HCT116 (cell line): ENCODE measurements at regions not wholly inside any gene's neighbourhood (a gene's known extent, or its start where the extent isn't known, plus 50 kb on each side); places are given as distances from the start of the nearest gene placed in this dataset.

Experiments used
- ATAC-seq: fragments of 200-7000 bp; cut with Tn5 transposase; 2 replicates; pipeline ENCODE4 v1.9.1; 2020; ENCODE audit warnings: mild to moderate bottlenecking, moderate library complexity
- BruUV-seq: library from RNA; stranded (reverse); fragments of 400-500 nt; replicated peaks from 2 replicates; lab custom pipeline; 2021; lab: Mats Ljungman, UMichigan
- CTCF ChIA-PET: fragments of 300-600 bp; sonication (Branson Sonifier 250); formaldehyde crosslinking; loops from one replicate; lab custom pipeline; 2021; ENCODE audit warnings: antibody characterized with exemption; lab: Charles Lee
- POLR2A ChIA-PET: fragments of 300-600, 350-600 bp; sonication (Branson Sonifier 250); formaldehyde crosslinking; loops from one replicate; lab custom pipeline; 2021; ENCODE audit warnings: antibody characterized with exemption; lab: Charles Lee
- RAD21 ChIA-PET, 2 experiments: fragments of 300-600 bp; sonication (Branson Sonifier 250); formaldehyde crosslinking; loops; one replicate each; lab custom pipeline; 2023; ENCODE audit warnings: low total read pairs in 2 of 2; ENCODE audit not compliant: uncharacterized antibody in 2 of 2, unreplicated experiment in 2 of 2, low non-redundant PET in 1 of 2; lab: Charles Lee
- DNase-seq: peaks from one replicate; pipeline ENCODE4 v3.0.0-alpha.2; 2010; ENCODE audit warnings: low read depth, low spot score
- H2AFZ ChIP-seq: fragments of 200-600 bp; shearing (Covaris generic), sonication (generic); 2 replicates; pipeline ENCODE4 v1.6.1; 2017; ENCODE audit warnings: low read depth, mixed run types, mixed read lengths, antibody characterized with exemption, low read length; ENCODE audit not compliant: poor library complexity, severe bottlenecking
- H3K27ac ChIP-seq: 2 replicates; pipeline ENCODE4 v1.5.1; 2012; ENCODE audit warnings: low read depth, low read length
- H3K27me3 ChIP-seq: fragments of 200-600 bp; sonication (generic); 2 replicates; pipeline ENCODE4 v1.6.1; 2016; ENCODE audit warnings: mixed run types, low read length, mixed read lengths; ENCODE audit not compliant: insufficient read depth
- H3K36me3 ChIP-seq, 2 experiments: fragments of 200-500 bp in 1 of 2; fragments of 200-600 bp in 1 of 2; sonication (Bioruptor generic) in 1 of 2; sonication (generic) in 1 of 2; 2 replicates each; pipeline versions ENCODE4 v1.5.1 to v1.6.1; 2014 to 2016; ENCODE audit warnings: low read length in 2 of 2, inconsistent platforms in 1 of 2, mixed read lengths in 1 of 2, mixed run types in 1 of 2; ENCODE audit not compliant: insufficient read depth in 2 of 2, control insufficient read depth in 1 of 2
- H3K4me1 ChIP-seq, 2 experiments: fragments of 200-600 bp in 1 of 2; sonication (generic) in 1 of 2; 2 replicates each; pipeline versions ENCODE4 v1.5.1 to v1.6.1; 2012 to 2017; ENCODE audit warnings: low read length in 2 of 2, inconsistent platforms in 1 of 2, mild to moderate bottlenecking in 1 of 2, mixed read lengths in 1 of 2, mixed run types in 1 of 2, moderate library complexity in 1 of 2; ENCODE audit not compliant: insufficient read depth in 2 of 2, control insufficient read depth in 1 of 2
- H3K4me2 ChIP-seq: fragments of 200-600 bp; sonication (generic); 2 replicates; pipeline ENCODE4 v1.6.1; 2017; ENCODE audit warnings: mixed run types, low read length, mixed read lengths
- H3K4me3 ChIP-seq, 2 experiments: fragments of 200-600 bp in 1 of 2; sonication (generic) in 1 of 2; replicated peaks in 1 of 2; 2 replicates each; pipeline ENCODE4 v1.5.1; 2011 to 2016; ENCODE audit warnings: low read length in 2 of 2, control low read depth in 1 of 2, low read depth in 1 of 2, mild to moderate bottlenecking in 1 of 2, mixed read lengths in 1 of 2, mixed run types in 1 of 2
- H3K79me2 ChIP-seq: fragments of 200-600 bp; sonication (generic); 2 replicates; pipeline ENCODE4 v1.6.1; 2017; ENCODE audit warnings: mild to moderate bottlenecking, mixed run types, low read length, moderate library complexity, mixed read lengths; ENCODE audit not compliant: insufficient read depth
- H3K9ac ChIP-seq: fragments of 200-600 bp; sonication (generic); 2 replicates; pipeline ENCODE4 v1.6.1; 2016; ENCODE audit warnings: low read length, mixed read lengths
- H3K9me2 ChIP-seq: fragments of 200-600 bp; sonication (generic), shearing (Covaris generic); 2 replicates; pipeline ENCODE4 v1.6.1; 2017; ENCODE audit warnings: mixed run types, mild to moderate bottlenecking, moderate library complexity; ENCODE audit not compliant: insufficient read depth
- H3K9me3 ChIP-seq, 2 experiments: fragments of 200-500 bp in 1 of 2; fragments of 200-600 bp in 1 of 2; sonication (Bioruptor generic) in 1 of 2; sonication (generic) in 1 of 2; 2 replicates each; pipeline ENCODE4 v1.6.1; 2014 to 2017; ENCODE audit warnings: low read length in 2 of 2, mixed read lengths in 2 of 2, inconsistent platforms in 1 of 2, low read depth in 1 of 2, mild to moderate bottlenecking in 1 of 2, mixed run types in 1 of 2, moderate library complexity in 1 of 2; ENCODE audit not compliant: control insufficient read depth in 1 of 2, insufficient read depth in 1 of 2
- H4K20me1 ChIP-seq: fragments of 200-600 bp; sonication (generic), shearing (Covaris generic); 2 replicates; pipeline ENCODE4 v1.6.1; 2017; ENCODE audit warnings: mixed run types, mild to moderate bottlenecking, moderate library complexity; ENCODE audit not compliant: insufficient read depth
- CBX3 ChIP-seq: IDR thresholded peaks from 2 replicates; pipeline ENCODE4 v1.6.1; 2012; ENCODE audit warnings: low read depth
- EGR1 ChIP-seq: IDR thresholded peaks from 2 replicates; pipeline ENCODE4 v1.6.1; 2012; ENCODE audit warnings: low read depth
- ELF1 ChIP-seq: IDR thresholded peaks from 2 replicates; pipeline ENCODE4 v1.6.1; 2012; ENCODE audit warnings: low read depth, borderline replicate concordance
- EZH2 ChIP-seq: fragments of 200-600 bp; sonication (generic); IDR thresholded peaks from 2 replicates; pipeline ENCODE4 v1.6.1; 2017; ENCODE audit warnings: antibody characterized with exemption, mixed run types
- EZH2phosphoT487 ChIP-seq: fragments of 200-600 bp; IDR thresholded peaks from 2 replicates; pipeline ENCODE4 v1.6.1; 2018; ENCODE audit warnings: antibody characterized with exemption, borderline replicate concordance
- FOSL1 ChIP-seq: IDR thresholded peaks from 2 replicates; pipeline ENCODE4 v1.6.1; 2012; ENCODE audit warnings: low read depth
- JUND ChIP-seq: IDR thresholded peaks from 2 replicates; pipeline ENCODE4 v1.6.1; 2012
- POLR2A ChIP-seq: IDR thresholded peaks from 2 replicates; pipeline ENCODE4 v1.7.0; 2011; ENCODE audit warnings: borderline replicate concordance; ENCODE audit not compliant: insufficient read depth, insufficient read length; ENCODE audit errors: extremely low read depth
- POLR2AphosphoS5 ChIP-seq: IDR thresholded peaks from 2 replicates; pipeline ENCODE4 v1.6.1; 2011; ENCODE audit warnings: mild to moderate bottlenecking, low read depth, low read length, moderate library complexity
- RAD21 ChIP-seq: IDR thresholded peaks from 2 replicates; pipeline ENCODE4 v1.6.1; 2012; ENCODE audit warnings: low read depth, mild to moderate bottlenecking
- SIN3A ChIP-seq: IDR thresholded peaks from 2 replicates; pipeline ENCODE4 v1.6.1; 2012; ENCODE audit warnings: low read depth
- SP1 ChIP-seq: IDR thresholded peaks from 2 replicates; pipeline ENCODE4 v1.6.1; 2012; ENCODE audit warnings: low read depth
- SRF ChIP-seq: IDR thresholded peaks from 2 replicates; pipeline ENCODE4 v1.6.1; 2012; ENCODE audit warnings: low read depth
- TCF7L2 ChIP-seq: IDR thresholded peaks from 2 replicates; pipeline ENCODE4 v1.7.0; 2011; ENCODE audit warnings: borderline replicate concordance, inconsistent platforms; ENCODE audit not compliant: insufficient read depth, insufficient read length; ENCODE audit errors: extremely low read depth
- ZFX ChIP-seq: fragments of 450-650 bp; IDR thresholded peaks from 2 replicates; pipeline ENCODE4 v1.6.1; 2017
- intact Hi-C: fragments of 100-400 bp; cut with micrococcal nuclease; formaldehyde crosslinking; loops from 2 replicates; pipeline ENCODE4 v1.10.0; 2022
- TF ChIP-seq, protein P1 (sequence below): IDR thresholded peaks from 2 replicates; pipeline ENCODE4 v1.6.1; 2012
- TF ChIP-seq, protein P2 (sequence below): IDR thresholded peaks from 2 replicates; pipeline ENCODE4 v1.6.1; 2012
- TF ChIP-seq, protein P3 (sequence below): IDR thresholded peaks from 2 replicates; pipeline ENCODE4 v1.6.1; 2012; ENCODE audit warnings: low read depth
- TF ChIP-seq, protein P4 (sequence below): IDR thresholded peaks from 2 replicates; pipeline ENCODE4 v1.6.1; 2011; ENCODE audit warnings: mild to moderate bottlenecking, low read length, moderate library complexity; ENCODE audit not compliant: insufficient replicate concordance; ENCODE audit errors: extremely low read depth

DNA sequence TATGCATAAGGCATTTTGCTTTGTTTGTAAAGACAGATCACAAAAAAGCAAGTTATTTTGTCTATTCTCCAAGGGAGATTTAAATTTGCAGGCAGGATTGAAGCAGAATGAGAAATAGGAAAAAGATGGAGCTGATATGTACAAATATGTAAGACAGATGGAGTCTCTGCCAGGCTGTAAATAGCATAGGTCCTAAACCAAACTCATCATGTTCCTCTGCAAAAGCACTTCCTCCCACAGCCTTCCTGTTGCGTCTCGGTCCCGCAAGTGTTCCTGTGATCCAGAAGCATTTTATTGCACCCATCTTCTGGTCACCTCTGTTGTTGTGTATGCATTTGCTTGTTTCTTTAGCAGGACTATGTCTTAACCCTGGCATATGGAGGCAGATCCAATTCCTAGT, 95.7 kb upstream of the CLDN10 start:
- Histone ChIP-seq H3K4me2 (no peak overlapping the region), H3K27me3 (no peaks in the 10 kb centered on the region), H3K9me3 (no peaks in the 10 kb centered on the region), H4K20me1 (no peaks in the 10 kb centered on the region), H3K4me1 (no peaks in the 10 kb centered on the region), H3K79me2 (no peaks in the 10 kb centered on the region), H3K9me2 (no peaks in the 10 kb centered on the region), H3K36me3 (no peaks in the 10 kb centered on the region), H3K9ac (no peak overlapping the region), H3K4me3 (no peak overlapping the region)
- intact Hi-C loops = no loop called here
- DNase-seq = no peak
- ChIA-PET POLR2A (no interaction called here), CTCF (no interaction called here), RAD21 (no interaction called here)
- no peak for ATAC-seq
- TF ChIP-seq EGR1 = no peak
- TF ChIP-seq SRF = no peak
- TF ChIP-seq TCF7L2 = no peak
- TF ChIP-seq POLR2AphosphoS5 = no peak
- TF ChIP-seq, protein P1, sequence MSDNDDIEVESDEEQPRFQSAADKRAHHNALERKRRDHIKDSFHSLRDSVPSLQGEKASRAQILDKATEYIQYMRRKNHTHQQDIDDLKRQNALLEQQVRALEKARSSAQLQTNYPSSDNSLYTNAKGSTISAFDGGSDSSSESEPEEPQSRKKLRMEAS = no peak
- no peak for TF ChIP-seq JUND
- no peak for TF ChIP-seq CBX3
- TF ChIP-seq SP1 = no peak
- TF ChIP-seq ZFX = no peak
- no peak for TF ChIP-seq FOSL1
- TF ChIP-seq, protein P2, sequence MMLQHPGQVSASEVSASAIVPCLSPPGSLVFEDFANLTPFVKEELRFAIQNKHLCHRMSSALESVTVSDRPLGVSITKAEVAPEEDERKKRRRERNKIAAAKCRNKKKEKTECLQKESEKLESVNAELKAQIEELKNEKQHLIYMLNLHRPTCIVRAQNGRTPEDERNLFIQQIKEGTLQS = no peak
- TF ChIP-seq SIN3A = no peak
- no peak for TF ChIP-seq EZH2phosphoT487
- TF ChIP-seq EZH2 = no peak
- TF ChIP-seq RAD21 = no peak
- TF ChIP-seq POLR2A = no peak
- no peak for TF ChIP-seq ELF1
- TF ChIP-seq, protein P3, sequence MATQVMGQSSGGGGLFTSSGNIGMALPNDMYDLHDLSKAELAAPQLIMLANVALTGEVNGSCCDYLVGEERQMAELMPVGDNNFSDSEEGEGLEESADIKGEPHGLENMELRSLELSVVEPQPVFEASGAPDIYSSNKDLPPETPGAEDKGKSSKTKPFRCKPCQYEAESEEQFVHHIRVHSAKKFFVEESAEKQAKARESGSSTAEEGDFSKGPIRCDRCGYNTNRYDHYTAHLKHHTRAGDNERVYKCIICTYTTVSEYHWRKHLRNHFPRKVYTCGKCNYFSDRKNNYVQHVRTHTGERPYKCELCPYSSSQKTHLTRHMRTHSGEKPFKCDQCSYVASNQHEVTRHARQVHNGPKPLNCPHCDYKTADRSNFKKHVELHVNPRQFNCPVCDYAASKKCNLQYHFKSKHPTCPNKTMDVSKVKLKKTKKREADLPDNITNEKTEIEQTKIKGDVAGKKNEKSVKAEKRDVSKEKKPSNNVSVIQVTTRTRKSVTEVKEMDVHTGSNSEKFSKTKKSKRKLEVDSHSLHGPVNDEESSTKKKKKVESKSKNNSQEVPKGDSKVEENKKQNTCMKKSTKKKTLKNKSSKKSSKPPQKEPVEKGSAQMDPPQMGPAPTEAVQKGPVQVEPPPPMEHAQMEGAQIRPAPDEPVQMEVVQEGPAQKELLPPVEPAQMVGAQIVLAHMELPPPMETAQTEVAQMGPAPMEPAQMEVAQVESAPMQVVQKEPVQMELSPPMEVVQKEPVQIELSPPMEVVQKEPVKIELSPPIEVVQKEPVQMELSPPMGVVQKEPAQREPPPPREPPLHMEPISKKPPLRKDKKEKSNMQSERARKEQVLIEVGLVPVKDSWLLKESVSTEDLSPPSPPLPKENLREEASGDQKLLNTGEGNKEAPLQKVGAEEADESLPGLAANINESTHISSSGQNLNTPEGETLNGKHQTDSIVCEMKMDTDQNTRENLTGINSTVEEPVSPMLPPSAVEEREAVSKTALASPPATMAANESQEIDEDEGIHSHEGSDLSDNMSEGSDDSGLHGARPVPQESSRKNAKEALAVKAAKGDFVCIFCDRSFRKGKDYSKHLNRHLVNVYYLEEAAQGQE = no peak
- TF ChIP-seq, protein P4, sequence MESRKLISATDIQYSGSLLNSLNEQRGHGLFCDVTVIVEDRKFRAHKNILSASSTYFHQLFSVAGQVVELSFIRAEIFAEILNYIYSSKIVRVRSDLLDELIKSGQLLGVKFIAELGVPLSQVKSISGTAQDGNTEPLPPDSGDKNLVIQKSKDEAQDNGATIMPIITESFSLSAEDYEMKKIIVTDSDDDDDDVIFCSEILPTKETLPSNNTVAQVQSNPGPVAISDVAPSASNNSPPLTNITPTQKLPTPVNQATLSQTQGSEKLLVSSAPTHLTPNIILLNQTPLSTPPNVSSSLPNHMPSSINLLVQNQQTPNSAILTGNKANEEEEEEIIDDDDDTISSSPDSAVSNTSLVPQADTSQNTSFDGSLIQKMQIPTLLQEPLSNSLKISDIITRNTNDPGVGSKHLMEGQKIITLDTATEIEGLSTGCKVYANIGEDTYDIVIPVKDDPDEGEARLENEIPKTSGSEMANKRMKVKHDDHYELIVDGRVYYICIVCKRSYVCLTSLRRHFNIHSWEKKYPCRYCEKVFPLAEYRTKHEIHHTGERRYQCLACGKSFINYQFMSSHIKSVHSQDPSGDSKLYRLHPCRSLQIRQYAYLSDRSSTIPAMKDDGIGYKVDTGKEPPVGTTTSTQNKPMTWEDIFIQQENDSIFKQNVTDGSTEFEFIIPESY = no peak
- TF ChIP-seq, all 23 proteins: peak for 0
- Histone ChIP-seq H2AFZ (no peak overlapping the region), H3K27ac (no peak overlapping the region)
- BruUV-seq = no TSS peak
